ENCODE measurements at regions not wholly inside any gene's neighbourhood (a gene's known extent, or its start where the extent isn't known, plus 50 kb on each side); places are given as distances from the start of the nearest gene placed in this dataset.
A peak's percentile ranks its signal among the peaks of the same experiment; 100 is the strongest.

DNA sequence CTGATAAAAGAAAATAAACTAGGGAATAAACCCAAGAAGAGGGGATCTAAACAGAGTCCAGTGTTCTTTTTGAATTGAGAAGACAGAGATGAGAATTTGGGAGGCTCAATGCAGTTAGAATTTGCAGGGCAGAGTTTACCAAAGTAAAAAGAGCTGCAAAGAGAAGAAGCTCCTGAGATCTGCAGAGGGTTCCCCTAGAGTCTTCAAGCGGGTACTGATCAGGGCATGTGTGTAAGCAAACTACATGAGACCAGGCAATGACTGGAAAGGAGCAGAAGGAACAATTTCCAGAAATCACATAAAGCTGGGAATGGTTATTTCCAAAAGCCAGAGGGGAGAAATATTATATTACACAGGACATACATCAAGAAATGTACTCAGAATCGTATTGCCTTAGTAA lies 58.1 kb upstream of the TES start:
- Mint-ChIP-seq H3K36me3 (no peaks in the 10 kb centered on the region), H3K4me3 (no peak overlapping the region), H3K27ac (no peak overlapping the region), H3K9me3 (no peaks in the 10 kb centered on the region), H3K4me1 (no peaks in the 10 kb centered on the region), H3K27me3 (ENCODE audit: low read depth in 2 of 2) (no peaks in the 10 kb centered on the region)
- no peaks in the 10 kb centered on the region for H3K27me3 ChIP-seq (ENCODE audit: control insufficient read depth, insufficient read depth, low read length)
- H3K9me3 ChIP-seq (ENCODE audit: control insufficient read depth, insufficient read depth, low read length) = no peaks in the 10 kb centered on the region
- H3K4me3 ChIP-seq (ENCODE audit: low read length) = no peak overlapping the region
- no peak overlapping the region for H3K27ac ChIP-seq (ENCODE audit: low read length)
- H3K4me1 ChIP-seq (ENCODE audit: control insufficient read depth, insufficient read depth, low read length) = peaks cover 4% of the 10 kb centered on the region
- no peak for ATAC-seq
- H3K36me3 ChIP-seq (ENCODE audit: control insufficient read depth, insufficient read depth, low read length) = no peaks in the 10 kb centered on the region
- intact Hi-C loops (cut with micrococcal nuclease) = no loop called here
- no peak for DNase-seq
- 67% methylated on average over 1 of the region's 2 CpGs for WGBS (ENCODE audit: insufficient coverage)
- TF ChIP-seq CTCF (IDR thresholded peaks at IDR 0.05) = no peak

DNA sequence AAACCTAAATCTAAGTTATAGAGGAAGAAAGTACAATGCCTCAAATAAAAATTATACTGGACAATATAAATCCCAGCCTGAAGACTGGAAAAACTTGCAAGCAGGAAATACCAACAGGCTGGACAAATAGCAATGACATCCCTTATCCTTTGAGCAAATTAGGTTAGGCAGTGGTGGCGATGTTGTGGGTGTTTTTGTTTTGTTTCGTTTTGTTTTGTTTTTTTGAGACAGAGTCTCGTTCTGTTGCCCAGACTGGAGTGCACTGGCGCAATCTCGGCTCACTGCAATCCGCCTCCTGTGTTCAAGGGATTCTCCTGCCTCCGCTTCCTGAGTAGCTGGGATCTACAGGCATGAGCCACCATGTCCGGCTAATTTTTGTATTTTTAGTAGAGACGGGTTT lies 57.3 kb upstream of the TES start:
- DNase-seq = no peak
- H3K27me3 ChIP-seq (ENCODE audit: control insufficient read depth, insufficient read depth, low read length) = no peaks in the 10 kb centered on the region
- H3K4me1 Mint-ChIP-seq = no peaks in the 10 kb centered on the region
- no peaks in the 10 kb centered on the region for H3K27me3 Mint-ChIP-seq (ENCODE audit: low read depth in 2 of 2)
- no peaks in the 10 kb centered on the region for H3K36me3 Mint-ChIP-seq
- intact Hi-C loops (cut with micrococcal nuclease) = no loop called here
- H3K4me3 ChIP-seq (ENCODE audit: low read length) = no peak overlapping the region
- H3K9me3 Mint-ChIP-seq = no peaks in the 10 kb centered on the region
- TF ChIP-seq CTCF (IDR thresholded peaks at IDR 0.05) = no peak
- 82% methylated on average over 9 of the region's 9 CpGs for WGBS (ENCODE audit: insufficient coverage)
- peaks cover 4% of the 10 kb centered on the region for H3K4me1 ChIP-seq (ENCODE audit: control insufficient read depth, insufficient read depth, low read length)
- no peak overlapping the region for H3K27ac Mint-ChIP-seq
- no peak overlapping the region for H3K27ac ChIP-seq (ENCODE audit: low read length)
- no peaks in the 10 kb centered on the region for H3K36me3 ChIP-seq (ENCODE audit: control insufficient read depth, insufficient read depth, low read length)
- no peak overlapping the region for H3K4me3 Mint-ChIP-seq
- ATAC-seq = no peak
- H3K9me3 ChIP-seq (ENCODE audit: control insufficient read depth, insufficient read depth, low read length) = no peaks in the 10 kb centered on the region

DNA sequence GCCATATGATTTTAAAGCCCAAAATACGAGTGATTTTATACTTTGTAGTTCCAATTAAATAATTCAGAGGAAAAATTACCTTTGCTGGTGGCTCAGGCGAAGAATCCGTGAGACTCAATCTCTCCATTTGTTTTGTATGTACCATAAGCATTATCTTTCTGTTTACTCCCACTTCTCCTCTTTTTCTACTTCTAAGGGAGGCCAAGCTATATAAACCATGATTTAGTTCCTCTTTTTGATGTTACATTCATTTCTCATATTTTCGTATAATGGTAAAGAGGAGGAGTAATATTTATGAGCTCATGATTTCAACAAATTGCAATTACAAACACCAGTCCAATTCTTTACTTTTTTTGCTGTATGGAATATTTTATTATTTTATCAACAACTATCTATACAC lies 50.6 kb upstream of the TES start:
- no peaks in the 10 kb centered on the region for H3K27me3 ChIP-seq (ENCODE audit: control insufficient read depth, insufficient read depth, low read length)
- no peak for ATAC-seq
- no peak overlapping the region for H3K27ac ChIP-seq (ENCODE audit: low read length)
- no peak for TF ChIP-seq CTCF (IDR thresholded peaks at IDR 0.05)
- intact Hi-C loops (cut with micrococcal nuclease) = no loop called here
- Mint-ChIP-seq H3K9me3 (no peaks in the 10 kb centered on the region), H3K4me3 (no peak overlapping the region), H3K4me1 (peaks cover 0 to 5% of the 10 kb centered on the region in 2 donors), H3K27me3 (ENCODE audit: low read depth in 2 of 2) (no peaks in the 10 kb centered on the region), H3K36me3 (no peaks in the 10 kb centered on the region), H3K27ac (no peak overlapping the region)
- H3K4me1 ChIP-seq (ENCODE audit: control insufficient read depth, insufficient read depth, low read length) = no peaks in the 10 kb centered on the region
- 86% methylated on average over 3 of the region's 4 CpGs for WGBS (ENCODE audit: insufficient coverage)
- no peaks in the 10 kb centered on the region for H3K9me3 ChIP-seq (ENCODE audit: control insufficient read depth, insufficient read depth, low read length)
- DNase-seq = no peak
- peak overlapping the region; percentile 18 for H3K4me3 ChIP-seq (ENCODE audit: low read length)
- no peaks in the 10 kb centered on the region for H3K36me3 ChIP-seq (ENCODE audit: control insufficient read depth, insufficient read depth, low read length)

Data from natural killer cell (primary cell).